DMS 273 treated with DMSO at 0.1 percent for 48 hours (cell line): ENCODE measurements at regions not wholly inside any gene's neighbourhood (a gene's known extent, or its start where the extent isn't known, plus 50 kb on each side); places are given as distances from the start of the nearest gene placed in this dataset.

Experiments
- DNase-seq: peaks from one replicate; lab custom pipeline; 2025; lab: John Stamatoyannopoulos, UW

- DNase-seq: no peak
Measured at GRCh38 chr20:1712634-1713624, 55.4 kb upstream of the SIRPG start.

- no peak for DNase-seq
Measured at GRCh38 chr20:1711826-1712601, 54.4 kb upstream of the SIRPG start.

GRCh38 chr20:1711266-1711665 is 53.7 kb upstream of the SIRPG start:
- DNase-seq: no peak

GRCh38 chr20:1710484-1710883 is 52.9 kb upstream of the SIRPG start:
- DNase-seq: no peak

GRCh38 chr20:1707588-1708449 is 50.2 kb upstream of the SIRPG start:
- DNase-seq: no peak
